ENCODE measurements at regions not wholly inside any gene's neighbourhood (a gene's known extent, or its start where the extent isn't known, plus 50 kb on each side); places are given as distances from the start of the nearest gene placed in this dataset.

GRCh38 chr2:525611-526010 lies 151.6 kb downstream of the TMEM18 start:
- POLR2A ChIA-PET: no interaction called here
- no peaks in the 10 kb centered on the region for H3K79me2 ChIP-seq (ENCODE audit: insufficient read depth, low read length)

More at GRCh38 chr2:525611-526010, 151.6 kb downstream of the TMEM18 start:
- Histone ChIP-seq H3K9me2 (ENCODE audit: insufficient read depth) (no peaks in the 10 kb centered on the region), H3K4me2 (ENCODE audit: low read length) (no peak overlapping the region), H3K4me3 (replicated peaks in 1 of 2; ENCODE audit: low read depth in 1 of 2, low read length in 2 of 2) (no peak overlapping the region), H2AFZ (ENCODE audit: low read depth, low read length, poor library complexity, severe bottlenecking) (no peak overlapping the region), H3K36me3 (ENCODE audit: control insufficient read depth in 1 of 2, insufficient read depth in 2 of 2, low read length in 2 of 2) (no peaks in the 10 kb centered on the region), H3K9me3 (ENCODE audit: control insufficient read depth in 1 of 2, insufficient read depth in 1 of 2, low read depth in 1 of 2, low read length in 2 of 2) (no peaks in the 10 kb centered on the region), H3K9ac (ENCODE audit: low read length) (no peak overlapping the region), H3K4me1 (ENCODE audit: control insufficient read depth in 1 of 2, insufficient read depth in 2 of 2, low read length in 2 of 2) (0 out of 4 replicates have a peak, but pooled peaks cover 2 to 4% of the 10 kb centered on the region in 2 experiments), H4K20me1 (ENCODE audit: insufficient read depth) (no peaks in the 10 kb centered on the region), H3K27ac (ENCODE audit: low read depth, low read length) (no peak overlapping the region), H3K27me3 (ENCODE audit: insufficient read depth, low read length) (0 out of 2 replicates have a peak, but pooled peaks cover 2% of the 10 kb centered on the region)
- ChIA-PET RAD21 (ENCODE audit: low non-redundant PET in 1 of 2, low total read pairs in 2 of 2, uncharacterized antibody in 2 of 2, unreplicated experiment in 2 of 2) (no interaction called here), CTCF (no interaction called here)
- intact Hi-C loops (cut with micrococcal nuclease): no loop called here
- DNase-seq (ENCODE audit: low read depth, low spot score) (no peak), ATAC-seq (no peak)
- no peak for TF ChIP-seq REST (IDR thresholded peaks at IDR 0.05; ENCODE audit: low read depth)
- TF ChIP-seq EZH2 (IDR thresholded peaks at IDR 0.05): no peak
- no peak for TF ChIP-seq SRF (IDR thresholded peaks at IDR 0.05; ENCODE audit: low read depth)
- no peak for TF ChIP-seq TCF7L2 (IDR thresholded peaks at IDR 0.05; ENCODE audit: borderline replicate concordance, extremely low read depth, insufficient read depth, insufficient read length)
- no peak for TF ChIP-seq YY1 (IDR thresholded peaks at IDR 0.05; ENCODE audit: extremely low read depth, insufficient replicate concordance, low read depth, low read length)
- no peak for TF ChIP-seq CBX3 (IDR thresholded peaks at IDR 0.05; ENCODE audit: low read depth)
- BruUV-seq (replicated peaks): no TSS peak

Measured in HCT116 (cell line).